Fibroblast of the aortic adventitia (primary cell): ENCODE measurements at regions not wholly inside any gene's neighbourhood (a gene's known extent, or its start where the extent isn't known, plus 50 kb on each side); places are given as distances from the start of the nearest gene placed in this dataset.

ENCODE experiments used
- DNase-seq: peaks from one replicate; pipeline ENCODE4 v3.0.0-alpha.2; 2010; ENCODE audit warnings: low read depth
- H3K4me3 ChIP-seq: 2 replicates; pipeline ENCODE4 v1.5.1; 2011; ENCODE audit warnings: low read depth, mild to moderate bottlenecking, control low read depth, low read length, moderate library complexity
- CTCF ChIP-seq: IDR thresholded peaks from 2 replicates; pipeline ENCODE4 v1.5.1; 2011; ENCODE audit warnings: mild to moderate bottlenecking, low read length, control low read depth, inconsistent platforms; ENCODE audit not compliant: insufficient read depth

GRCh38 chr10:65341323-65341925 lies 1584.4 kb upstream of the LRRTM3 start:
- no peak overlapping the region for H3K4me3 ChIP-seq
- TF ChIP-seq CTCF: no peak
- DNase-seq: no peak

DNA sequence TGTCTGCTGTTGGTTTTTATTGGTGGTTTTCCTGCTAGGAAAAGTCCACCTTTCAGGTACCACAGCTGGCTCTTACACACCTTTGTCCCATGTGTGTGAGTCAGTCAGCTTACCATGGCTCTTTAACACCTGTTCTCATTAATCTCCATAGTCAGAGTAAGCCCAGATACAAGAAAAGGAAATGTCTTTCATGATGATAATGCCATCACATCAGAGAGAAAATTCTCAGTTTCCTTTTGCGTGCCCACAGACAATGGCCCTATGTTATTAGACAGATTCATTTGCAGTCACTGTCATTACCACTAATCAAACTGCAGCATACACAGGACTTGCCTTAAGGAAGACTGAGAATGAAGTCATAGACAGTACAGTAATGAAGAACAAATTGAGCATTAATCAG lies 1583.6 kb upstream of the LRRTM3 start:
- no peak for TF ChIP-seq CTCF
- no peak overlapping the region for H3K4me3 ChIP-seq
- DNase-seq: no peak

GRCh38 chr10:65346466-65346865 lies 1579.4 kb upstream of the LRRTM3 start:
- DNase-seq: no peak
- TF ChIP-seq CTCF: no peak
- no peak overlapping the region for H3K4me3 ChIP-seq

- no peak for TF ChIP-seq CTCF
- no peak overlapping the region for H3K4me3 ChIP-seq
- DNase-seq: no peak
Observed at GRCh38 chr10:65348637-65349036, 1577.2 kb upstream of the LRRTM3 start.

DNA sequence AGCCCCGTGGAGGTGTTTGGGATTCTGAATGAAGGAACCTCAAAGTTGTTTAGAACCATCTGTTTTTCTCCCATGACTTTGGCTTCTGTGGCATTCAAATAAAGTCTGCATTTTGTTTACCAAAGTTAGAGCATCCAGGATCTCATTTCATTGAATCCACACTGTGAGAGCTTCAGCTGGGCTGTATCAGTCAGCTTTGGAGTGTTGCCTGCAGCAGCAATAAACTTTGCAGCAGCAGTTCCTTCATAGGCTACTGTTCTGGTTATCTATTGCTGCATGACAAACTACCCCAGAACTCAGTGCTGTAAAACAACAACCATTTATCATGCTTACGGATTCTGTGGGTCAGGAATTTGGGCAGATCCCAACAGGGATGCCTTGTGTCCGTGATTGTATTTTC lies 1575.2 kb upstream of the LRRTM3 start:
- no peak overlapping the region for H3K4me3 ChIP-seq
- no peak for TF ChIP-seq CTCF
- DNase-seq: no peak

- no peak for DNase-seq
- TF ChIP-seq CTCF: no peak
- no peak overlapping the region for H3K4me3 ChIP-seq
Observed at GRCh38 chr10:65355141-65355680, 1570.6 kb upstream of the LRRTM3 start.

GRCh38 chr10:65358565-65358964 lies 1567.3 kb upstream of the LRRTM3 start:
- no peak for TF ChIP-seq CTCF
- no peak for DNase-seq
- H3K4me3 ChIP-seq: no peak overlapping the region
